Chondrocyte (in vitro differentiated cells): ENCODE measurements at regions not wholly inside any gene's neighbourhood (a gene's known extent, or its start where the extent isn't known, plus 50 kb on each side); places are given as distances from the start of the nearest gene placed in this dataset.

Source experiments
- DNase-seq: peaks from one replicate; pipeline ENCODE4 v3.0.0; 2021; ENCODE audit warnings: mixed read lengths, low spot score
- H3K27ac Mint-ChIP-seq: one replicate; pipeline ENCODE4 v1.8.0; 2021; ENCODE audit warnings: mild to moderate bottlenecking, moderate library complexity, mixed read lengths; ENCODE audit not compliant: unreplicated experiment
- H3K27me3 Mint-ChIP-seq: 2 replicates; pipeline ENCODE4 v1.8.0; 2021; ENCODE audit warnings: low read depth, mixed read lengths
- H3K36me3 Mint-ChIP-seq: 2 replicates; pipeline ENCODE4 v1.8.0; 2021; ENCODE audit warnings: low read depth, mixed read lengths
- H3K4me1 Mint-ChIP-seq: 2 replicates; pipeline ENCODE4 v1.8.0; 2021; ENCODE audit warnings: low read depth, mild to moderate bottlenecking, mixed read lengths
- H3K4me3 Mint-ChIP-seq: one replicate; pipeline ENCODE4 v1.8.0; 2021; ENCODE audit warnings: mild to moderate bottlenecking, moderate library complexity, mixed read lengths; ENCODE audit not compliant: unreplicated experiment
- H3K9me3 Mint-ChIP-seq: 2 replicates; pipeline ENCODE4 v1.8.0; 2021; ENCODE audit warnings: low read depth, mixed read lengths
- CTCF ChIP-seq: fragments of 200-600 bp; sonication (generic); IDR thresholded peaks from 2 replicates; pipeline ENCODE4 v1.5.0; 2021; ENCODE audit warnings: antibody characterized with exemption, mild to moderate bottlenecking, moderate library complexity

DNA sequence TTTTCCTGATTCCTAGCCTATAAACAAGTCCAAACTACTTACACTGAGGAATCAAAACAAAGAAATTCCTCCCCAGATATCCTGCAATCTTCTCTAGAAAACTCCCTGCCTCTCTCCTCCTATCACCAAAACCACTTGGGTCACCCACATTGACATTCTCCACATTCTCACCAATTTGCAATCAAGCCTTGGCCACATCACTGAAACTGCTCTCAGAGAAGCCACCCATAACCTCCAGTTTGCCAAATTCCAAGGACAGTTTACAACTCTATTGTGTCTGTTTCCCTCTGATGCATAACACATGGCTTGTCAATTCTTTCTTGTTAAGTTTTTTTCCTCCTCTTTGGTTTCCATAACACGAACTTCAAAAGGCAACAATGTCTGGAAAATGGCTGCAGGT is 233.5 kb downstream of the XPNPEP1 start:
- H3K36me3 Mint-ChIP-seq = no peaks in the 10 kb centered on the region
- peaks cover 4% of the 10 kb centered on the region for H3K27me3 Mint-ChIP-seq
- H3K27ac Mint-ChIP-seq = no peak overlapping the region
- TF ChIP-seq CTCF = no peak
- no peak overlapping the region for H3K4me3 Mint-ChIP-seq
- H3K9me3 Mint-ChIP-seq = peaks cover 30% of the 10 kb centered on the region
- no peak for DNase-seq
- no peaks in the 10 kb centered on the region for H3K4me1 Mint-ChIP-seq

- Mint-ChIP-seq H3K4me3 (no peak overlapping the region), H3K4me1 (peaks cover 7% of the 10 kb centered on the region), H3K27ac (no peak overlapping the region), H3K36me3 (no peaks in the 10 kb centered on the region), H3K9me3 (peaks cover 4% of the 10 kb centered on the region), H3K27me3 (no peaks in the 10 kb centered on the region)
- TF ChIP-seq CTCF = no peak
- DNase-seq = no peak
These were observed 243.8 kb downstream of the XPNPEP1 start for GRCh38 chr10:109679478-109679877.

- H3K9me3 Mint-ChIP-seq = no peaks in the 10 kb centered on the region
- H3K27ac Mint-ChIP-seq = no peak overlapping the region
- DNase-seq = no peak
- peaks cover 7% of the 10 kb centered on the region for H3K4me1 Mint-ChIP-seq
- TF ChIP-seq CTCF = no peak
- H3K4me3 Mint-ChIP-seq = no peak overlapping the region
- no peaks in the 10 kb centered on the region for H3K36me3 Mint-ChIP-seq
- H3K27me3 Mint-ChIP-seq = no peaks in the 10 kb centered on the region
These were observed 244.5 kb downstream of the XPNPEP1 start for GRCh38 chr10:109678857-109679256.

GRCh38 chr10:109676703-109677102 is 246.6 kb downstream of the XPNPEP1 start:
- no peaks in the 10 kb centered on the region for H3K36me3 Mint-ChIP-seq
- no peaks in the 10 kb centered on the region for H3K27me3 Mint-ChIP-seq
- H3K4me1 Mint-ChIP-seq = peaks cover 7% of the 10 kb centered on the region
- H3K27ac Mint-ChIP-seq = no peak overlapping the region
- H3K4me3 Mint-ChIP-seq = no peak overlapping the region
- no peak for TF ChIP-seq CTCF
- DNase-seq = no peak
- no peaks in the 10 kb centered on the region for H3K9me3 Mint-ChIP-seq

GRCh38 chr10:109668703-109669102 is 254.6 kb downstream of the XPNPEP1 start:
- no peaks in the 10 kb centered on the region for H3K36me3 Mint-ChIP-seq
- H3K9me3 Mint-ChIP-seq = no peaks in the 10 kb centered on the region
- TF ChIP-seq CTCF = no peak
- H3K4me1 Mint-ChIP-seq = no peaks in the 10 kb centered on the region
- H3K27me3 Mint-ChIP-seq = peaks cover 6% of the 10 kb centered on the region
- no peak overlapping the region for H3K27ac Mint-ChIP-seq
- DNase-seq = no peak
- H3K4me3 Mint-ChIP-seq = no peak overlapping the region
